ENCODE measurements at regions not wholly inside any gene's neighbourhood (a gene's known extent, or its start where the extent isn't known, plus 50 kb on each side); places are given as distances from the start of the nearest gene placed in this dataset.

- no peak overlapping the region for H3K4me3 Mint-ChIP-seq
Observed at GRCh38 chr6:155623450-155624178, 168.0 kb upstream of the NOX3 start.

GRCh38 chr6:155614606-155615005 lies 159.0 kb upstream of the NOX3 start:
- Histone ChIP-seq H3K36me3 (peaks cover 8% of the 10 kb centered on the region), H3K9ac (no peak overlapping the region), H3F3A (ENCODE audit: low read depth) (no peaks in the 10 kb centered on the region), H3K27ac (no peak overlapping the region), H2AFZ (replicated peaks) (no peak overlapping the region), H3K79me2 (ENCODE audit: low read depth) (no peaks in the 10 kb centered on the region), H3K9me3 (ENCODE audit: low read depth) (peaks cover 18% of the 10 kb centered on the region), H3K4me2 (no peak overlapping the region), H4K20me1 (ENCODE audit: low read depth) (no peaks in the 10 kb centered on the region), H3K4me3 (no peak overlapping the region), H3K27me3 (no peaks in the 10 kb centered on the region), H3K4me1 (no peaks in the 10 kb centered on the region)
- DNase-seq (ENCODE audit: low spot score) = no peak
- no peaks in the 10 kb centered on the region for H3K36me3 Mint-ChIP-seq
- H3K9me3 Mint-ChIP-seq = peaks cover 31% of the 10 kb centered on the region
- no peaks in the 10 kb centered on the region for H3K4me1 Mint-ChIP-seq
- H3K4me3 Mint-ChIP-seq = no peak overlapping the region
- no peak for TF ChIP-seq EZH2 (IDR thresholded peaks at IDR 0.05)
- TF ChIP-seq CTCF (IDR thresholded peaks at IDR 0.05) = no peak
- no peak for TF ChIP-seq EZH2phosphoT487 (IDR thresholded peaks at IDR 0.05)
- H3K27me3 Mint-ChIP-seq (ENCODE audit: insufficient read depth, low read depth) = no peaks in the 10 kb centered on the region
- H3K27ac Mint-ChIP-seq = no peak overlapping the region

More at GRCh38 chr6:155623450-155624178, 168.0 kb upstream of the NOX3 start:
- DNase-seq (ENCODE audit: low spot score) = no peak
- Histone ChIP-seq H3K79me2 (ENCODE audit: low read depth) (no peaks in the 10 kb centered on the region), H3K27me3 (no peaks in the 10 kb centered on the region), H3K4me3 (no peak overlapping the region), H3K9ac (no peak overlapping the region), H3K27ac (no peak overlapping the region), H4K20me1 (ENCODE audit: low read depth) (no peaks in the 10 kb centered on the region), H3F3A (ENCODE audit: low read depth) (no peaks in the 10 kb centered on the region), H2AFZ (replicated peaks) (peak overlapping the region; percentile 53), H3K4me2 (no peak overlapping the region), H3K4me1 (no peaks in the 10 kb centered on the region), H3K9me3 (ENCODE audit: low read depth) (no peaks in the 10 kb centered on the region), H3K36me3 (no peaks in the 10 kb centered on the region)
- Mint-ChIP-seq H3K27me3 (ENCODE audit: insufficient read depth, low read depth) (no peaks in the 10 kb centered on the region), H3K9me3 (no peaks in the 10 kb centered on the region), H3K27ac (no peak overlapping the region), H3K4me1 (no peaks in the 10 kb centered on the region), H3K36me3 (no peaks in the 10 kb centered on the region)
- TF ChIP-seq EZH2phosphoT487 (IDR thresholded peaks at IDR 0.05) (no peak), EZH2 (IDR thresholded peaks at IDR 0.05) (no peak), CTCF (IDR thresholded peaks at IDR 0.05) (no peak)

GRCh38 chr6:155611742-155612141 lies 156.1 kb upstream of the NOX3 start:
- TF ChIP-seq EZH2phosphoT487 (IDR thresholded peaks at IDR 0.05) (no peak), EZH2 (IDR thresholded peaks at IDR 0.05) (no peak), CTCF (IDR thresholded peaks at IDR 0.05) (no peak)
- Mint-ChIP-seq H3K27ac (no peak overlapping the region), H3K4me1 (no peaks in the 10 kb centered on the region), H3K9me3 (peaks cover 31% of the 10 kb centered on the region), H3K4me3 (no peak overlapping the region), H3K27me3 (ENCODE audit: insufficient read depth, low read depth) (peaks cover 2% of the 10 kb centered on the region), H3K36me3 (no peaks in the 10 kb centered on the region)
- no peaks in the 10 kb centered on the region for H3K27me3 ChIP-seq
- H3K36me3 ChIP-seq = peaks cover 8% of the 10 kb centered on the region
- no peaks in the 10 kb centered on the region for H3K79me2 ChIP-seq (ENCODE audit: low read depth)
- peaks cover 2% of the 10 kb centered on the region for H3K4me1 ChIP-seq
- no peak for DNase-seq (ENCODE audit: low spot score)
- H2AFZ ChIP-seq (replicated peaks) = no peak overlapping the region
- H3F3A ChIP-seq (ENCODE audit: low read depth) = peaks cover 8% of the 10 kb centered on the region
- no peak overlapping the region for H3K27ac ChIP-seq
- H3K4me3 ChIP-seq = no peak overlapping the region
- peaks cover 18% of the 10 kb centered on the region for H3K9me3 ChIP-seq (ENCODE audit: low read depth)
- no peaks in the 10 kb centered on the region for H4K20me1 ChIP-seq (ENCODE audit: low read depth)
- no peak overlapping the region for H3K4me2 ChIP-seq
- no peak overlapping the region for H3K9ac ChIP-seq

Measured in neural progenitor cell (in vitro differentiated cells).